ENCODE measurements at regions not wholly inside any gene's neighbourhood (a gene's known extent, or its start where the extent isn't known, plus 50 kb on each side); places are given as distances from the start of the nearest gene placed in this dataset.
A peak's percentile ranks its signal among the peaks of the same experiment; 100 is the strongest.

DNA sequence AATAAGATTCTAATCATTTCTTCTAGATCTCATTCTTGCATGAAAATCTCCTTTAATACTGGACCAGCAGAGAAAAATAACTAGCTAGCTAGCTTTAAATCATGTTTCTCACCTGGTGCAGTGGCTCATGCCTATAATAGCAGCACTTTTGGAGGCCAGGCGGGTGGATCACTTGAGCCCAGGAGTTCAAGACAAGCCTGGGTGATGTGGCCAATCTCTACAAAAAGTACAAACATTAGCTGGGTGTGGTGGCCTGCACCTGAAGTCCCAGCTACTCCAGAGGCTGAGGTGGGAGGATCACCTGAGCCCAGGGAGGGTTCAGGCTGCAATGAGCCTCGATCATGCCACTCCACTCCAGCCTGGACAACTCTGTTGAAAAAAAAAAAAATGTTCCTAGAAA is 99.2 kb downstream of the BAMBI start:
- H3K9me3 ChIP-seq (replicated peaks in 1 of 2; ENCODE audit: control insufficient read depth in 1 of 2, insufficient read depth in 1 of 2, low read length in 2 of 2): peaks cover 0 to 4% of the 10 kb centered on the region in 2 donors
- H3K4me3 ChIP-seq (replicated peaks in 1 of 3; ENCODE audit: low read depth in 2 of 3, low read length in 3 of 3): no peak overlapping the region
- no peak overlapping the region for H3K4me3 Mint-ChIP-seq
- peaks cover 3 to 27% (median 17%) of the 10 kb centered on the region in 3 donors for H3K27me3 Mint-ChIP-seq (ENCODE audit: low read depth in 3 of 3)
- H3K4me1 ChIP-seq (ENCODE audit: control insufficient read depth in 1 of 2, insufficient read depth in 2 of 2, low read length in 2 of 2): no peaks in the 10 kb centered on the region
- no peaks in the 10 kb centered on the region for H3K36me3 Mint-ChIP-seq
- 90% methylated on average over 2 of the region's 2 CpGs for WGBS (ENCODE audit: insufficient coverage)
- intact Hi-C loops (cut with micrococcal nuclease): no loop called here
- no peak overlapping the region for H3K9ac ChIP-seq (ENCODE audit: insufficient read depth, low read length, poor library complexity, severe bottlenecking)
- peaks cover 2 to 30% (median 9%) of the 10 kb centered on the region in 7 donors for H3K9me3 Mint-ChIP-seq
- H3K36me3 ChIP-seq (replicated peaks in 1 of 2; ENCODE audit: control insufficient read depth in 1 of 2, insufficient read depth in 2 of 2, low read length in 2 of 2): no peaks in the 10 kb centered on the region
- H3K27me3 ChIP-seq (ENCODE audit: control insufficient read depth in 2 of 2, insufficient read depth in 2 of 2, low read length in 2 of 2): peaks cover 0 to 6% of the 10 kb centered on the region in 2 donors
- no peak for DNase-seq
- no peaks in the 10 kb centered on the region for H3K79me2 ChIP-seq (ENCODE audit: insufficient read depth, low read length)
- H4K20me1 ChIP-seq (ENCODE audit: insufficient read depth, low read length): no peaks in the 10 kb centered on the region
- no peak overlapping the region for H3K27ac ChIP-seq (ENCODE audit: low read depth in 1 of 2, low read length in 2 of 2)
- H3K4me1 Mint-ChIP-seq: peaks cover 3% of the 10 kb centered on the region
- H3K27ac Mint-ChIP-seq: peak overlapping the region in 1 of 7 donors; percentile 44
- no peak for TF ChIP-seq CTCF (IDR thresholded peaks at IDR 0.05)
- H2AFZ ChIP-seq (ENCODE audit: insufficient read depth, low read depth, low read length, poor library complexity, severe bottlenecking): no peak overlapping the region
- H3K4me2 ChIP-seq (replicated peaks; ENCODE audit: extremely low read depth, low read length, poor library complexity, severe bottlenecking): no peak overlapping the region

GRCh38 chr10:28777911-28778310 is 100.6 kb downstream of the BAMBI start:
- no peak overlapping the region for H3K27ac ChIP-seq (ENCODE audit: low read depth in 1 of 2, low read length in 2 of 2)
- no peaks in the 10 kb centered on the region for H3K4me1 ChIP-seq (ENCODE audit: control insufficient read depth in 1 of 2, insufficient read depth in 2 of 2, low read length in 2 of 2)
- H4K20me1 ChIP-seq (ENCODE audit: insufficient read depth, low read length): no peaks in the 10 kb centered on the region
- H3K9me3 ChIP-seq (replicated peaks in 1 of 2; ENCODE audit: control insufficient read depth in 1 of 2, insufficient read depth in 1 of 2, low read length in 2 of 2): peaks cover 0 to 4% of the 10 kb centered on the region in 2 donors
- H3K4me2 ChIP-seq (replicated peaks; ENCODE audit: extremely low read depth, low read length, poor library complexity, severe bottlenecking): no peak overlapping the region
- no peaks in the 10 kb centered on the region for H3K36me3 ChIP-seq (replicated peaks in 1 of 2; ENCODE audit: control insufficient read depth in 1 of 2, insufficient read depth in 2 of 2, low read length in 2 of 2)
- no CpG with 5 or more reads among the region's 2 CpGs for WGBS (ENCODE audit: insufficient coverage)
- no peak overlapping the region for H3K4me3 ChIP-seq (replicated peaks in 1 of 3; ENCODE audit: low read depth in 2 of 3, low read length in 3 of 3)
- Mint-ChIP-seq H3K9me3 (peaks cover 2 to 31% (median 8%) of the 10 kb centered on the region in 7 donors), H3K4me3 (no peak overlapping the region), H3K4me1 (peaks cover 3% of the 10 kb centered on the region), H3K36me3 (no peaks in the 10 kb centered on the region), H3K27ac (no peak overlapping the region), H3K27me3 (ENCODE audit: low read depth in 3 of 3) (peaks cover 3 to 26% (median 17%) of the 10 kb centered on the region in 3 donors)
- no peak for DNase-seq
- TF ChIP-seq CTCF (IDR thresholded peaks at IDR 0.05): no peak
- H2AFZ ChIP-seq (ENCODE audit: insufficient read depth, low read depth, low read length, poor library complexity, severe bottlenecking): no peak overlapping the region
- intact Hi-C loops (cut with micrococcal nuclease): no loop called here
- peaks cover 0 to 6% of the 10 kb centered on the region in 2 donors for H3K27me3 ChIP-seq (ENCODE audit: control insufficient read depth in 2 of 2, insufficient read depth in 2 of 2, low read length in 2 of 2)
- H3K79me2 ChIP-seq (ENCODE audit: insufficient read depth, low read length): no peaks in the 10 kb centered on the region
- H3K9ac ChIP-seq (ENCODE audit: insufficient read depth, low read length, poor library complexity, severe bottlenecking): no peak overlapping the region
